Neural cell (in vitro differentiated cells): ENCODE measurements at regions not wholly inside any gene's neighbourhood (a gene's known extent, or its start where the extent isn't known, plus 50 kb on each side); places are given as distances from the start of the nearest gene placed in this dataset.

ENCODE experiments used
- CTCF ChIP-seq: fragments of 450-650 bp; IDR thresholded peaks from 2 replicates; pipeline ENCODE4 v1.5.1; 2014; ENCODE audit warnings: antibody characterized with exemption, mild to moderate bottlenecking, moderate library complexity; ENCODE audit not compliant: poor library complexity, severe bottlenecking
- EZH2 ChIP-seq: fragments of 200-600, 300-800 bp; shearing (Covaris generic), sonication (generic); IDR thresholded peaks from 2 replicates; pipeline ENCODE4 v1.6.1; 2014; ENCODE audit warnings: antibody characterized with exemption, low read length, borderline replicate concordance, mild to moderate bottlenecking; ENCODE audit not compliant: insufficient read depth, poor library complexity, severe bottlenecking
- SMC3 ChIP-seq: fragments of 450-650 bp; conservative IDR thresholded peaks from 2 replicates; pipeline ENCODE4 v1.6.1; 2014; ENCODE audit warnings: antibody characterized with exemption, mild to moderate bottlenecking, moderate library complexity; ENCODE audit not compliant: poor library complexity

GRCh38 chr5:96232602-96233001, 200.4 kb downstream of the PCSK1 start:
- TF ChIP-seq SMC3 (no peak), CTCF (no peak), EZH2 (no peak)
